Neural cell (in vitro differentiated cells): ENCODE measurements at regions not wholly inside any gene's neighbourhood (a gene's known extent, or its start where the extent isn't known, plus 50 kb on each side); places are given as distances from the start of the nearest gene placed in this dataset.

ENCODE experiments used
- H2AFZ ChIP-seq: fragments of 200-600, 300-800 bp; sonication (generic), shearing (Covaris generic); 2 replicates; pipeline ENCODE4 v1.6.0; 2014; ENCODE audit warnings: low read depth, mild to moderate bottlenecking, antibody characterized with exemption, low read length, moderate library complexity
- H3F3A ChIP-seq: fragments of 200-600 bp; shearing (Covaris generic); 2 replicates; pipeline ENCODE4 v1.6.1; 2016; ENCODE audit warnings: mild to moderate bottlenecking, moderate library complexity, mixed read lengths, antibody characterized with exemption, low read length; ENCODE audit not compliant: insufficient read depth, poor library complexity, severe bottlenecking
- H3K27ac ChIP-seq: fragments of 200-600, 300-800 bp; sonication (generic), shearing (Covaris generic); 2 replicates; pipeline ENCODE4 v1.5.1; 2014; ENCODE audit warnings: mild to moderate bottlenecking, low read length, moderate library complexity
- H3K27me3 ChIP-seq: fragments of 300-800, 200-600 bp; sonication (generic), shearing (Covaris generic); 2 replicates; pipeline ENCODE4 v1.6.0; 2014; ENCODE audit warnings: mild to moderate bottlenecking, low read depth, low read length, moderate library complexity; ENCODE audit not compliant: insufficient read depth
- H3K36me3 ChIP-seq: fragments of 300-800, 200-600 bp; sonication (generic), shearing (Covaris generic); 2 replicates; pipeline ENCODE4 v1.5.1; 2014; ENCODE audit warnings: mild to moderate bottlenecking, antibody characterized with exemption, low read length, moderate library complexity; ENCODE audit not compliant: insufficient read depth
- H3K4me2 ChIP-seq: fragments of 300-800, 200-600 bp; sonication (generic), shearing (Covaris generic); 2 replicates; pipeline ENCODE4 v1.6.0; 2014; ENCODE audit warnings: mild to moderate bottlenecking, low read length
- H3K4me3 ChIP-seq: fragments of 300-800, 200-600 bp; sonication (generic), shearing (Covaris generic); 2 replicates; pipeline ENCODE4 v1.5.1; 2014; ENCODE audit warnings: mild to moderate bottlenecking, low read length, moderate library complexity
- H3K79me2 ChIP-seq: fragments of 200-600 bp; shearing (Covaris generic); replicated peaks from 2 replicates; pipeline ENCODE4 v1.6.0; 2014; ENCODE audit warnings: mild to moderate bottlenecking, low read length, moderate library complexity; ENCODE audit not compliant: insufficient read depth
- H3K9ac ChIP-seq: fragments of 300-800, 200-600 bp; sonication (generic), shearing (Covaris generic); 2 replicates; pipeline ENCODE4 v1.6.1; 2016; ENCODE audit warnings: mild to moderate bottlenecking, low read length, mixed read lengths
- H3K9me2 ChIP-seq: fragments of 200-600 bp; shearing (Covaris generic); 2 replicates; pipeline ENCODE4 v1.6.1; 2016; ENCODE audit warnings: mild to moderate bottlenecking, low read length, mixed read lengths; ENCODE audit not compliant: insufficient read depth
- H3K9me3 ChIP-seq: fragments of 200-600, 300-800 bp; sonication (generic), shearing (Covaris generic); 2 replicates; pipeline ENCODE4 v1.6.1; 2016; ENCODE audit warnings: mild to moderate bottlenecking, mixed run types, low read length, moderate library complexity, mixed read lengths
- H4K20me1 ChIP-seq: fragments of 200-600 bp; shearing (Covaris generic); 2 replicates; pipeline ENCODE4 v1.6.1; 2016; ENCODE audit warnings: mild to moderate bottlenecking, mixed run types; ENCODE audit not compliant: insufficient read depth
- EP300 ChIP-seq: fragments of 450-650 bp; conservative IDR thresholded peaks from 2 replicates; pipeline ENCODE4 v1.6.1; 2014; ENCODE audit warnings: antibody characterized with exemption, mild to moderate bottlenecking, moderate library complexity; ENCODE audit not compliant: poor library complexity, severe bottlenecking
- EZH2 ChIP-seq: fragments of 200-600, 300-800 bp; shearing (Covaris generic), sonication (generic); IDR thresholded peaks from 2 replicates; pipeline ENCODE4 v1.6.1; 2014; ENCODE audit warnings: antibody characterized with exemption, low read length, borderline replicate concordance, mild to moderate bottlenecking; ENCODE audit not compliant: insufficient read depth, poor library complexity, severe bottlenecking
- MXI1 ChIP-seq: fragments of 450-650 bp; conservative IDR thresholded peaks from 2 replicates; pipeline ENCODE4 v1.6.1; 2014; ENCODE audit warnings: antibody characterized with exemption, mild to moderate bottlenecking; ENCODE audit not compliant: poor library complexity, severe bottlenecking
- POLR2AphosphoS5 ChIP-seq: IDR thresholded peaks from 2 replicates; pipeline ENCODE4 v1.6.1; 2012
- RAD21 ChIP-seq: fragments of 450-650 bp; conservative IDR thresholded peaks from 2 replicates; pipeline ENCODE4 v1.6.1; 2014; ENCODE audit warnings: antibody characterized with exemption, mild to moderate bottlenecking, moderate library complexity
- SMC3 ChIP-seq: fragments of 450-650 bp; conservative IDR thresholded peaks from 2 replicates; pipeline ENCODE4 v1.6.1; 2014; ENCODE audit warnings: antibody characterized with exemption, mild to moderate bottlenecking, moderate library complexity; ENCODE audit not compliant: poor library complexity
- TAF1 ChIP-seq: IDR thresholded peaks from 2 replicates; pipeline ENCODE4 v1.6.1; 2012; ENCODE audit warnings: low read depth
- TF ChIP-seq, protein P1 (sequence below): fragments of 450-650 bp; IDR thresholded peaks from 2 replicates; pipeline ENCODE4 v1.5.1; 2014; ENCODE audit warnings: antibody characterized with exemption, mild to moderate bottlenecking, moderate library complexity; ENCODE audit not compliant: poor library complexity, severe bottlenecking
- TF ChIP-seq, protein P2 (sequence below): IDR thresholded peaks from 2 replicates; pipeline ENCODE4 v1.6.1; 2012; ENCODE audit warnings: borderline replicate concordance

- Histone ChIP-seq H3K4me3 (no peak overlapping the region), H3F3A (no peaks in the 10 kb centered on the region), H2AFZ (no peak overlapping the region), H3K36me3 (no peaks in the 10 kb centered on the region), H3K27ac (no peak overlapping the region), H3K9me2 (no peaks in the 10 kb centered on the region), H3K9ac (no peak overlapping the region), H4K20me1 (no peaks in the 10 kb centered on the region), H3K79me2 (no peaks in the 10 kb centered on the region), H3K4me2 (no peak overlapping the region), H3K9me3 (no peaks in the 10 kb centered on the region), H3K27me3 (no peaks in the 10 kb centered on the region)
- TF ChIP-seq RAD21 (no peak), EP300 (no peak), SMC3 (no peak), EZH2 (no peak), TAF1 (no peak), POLR2AphosphoS5 (no peak), MXI1 (no peak)
- TF ChIP-seq, protein P1, sequence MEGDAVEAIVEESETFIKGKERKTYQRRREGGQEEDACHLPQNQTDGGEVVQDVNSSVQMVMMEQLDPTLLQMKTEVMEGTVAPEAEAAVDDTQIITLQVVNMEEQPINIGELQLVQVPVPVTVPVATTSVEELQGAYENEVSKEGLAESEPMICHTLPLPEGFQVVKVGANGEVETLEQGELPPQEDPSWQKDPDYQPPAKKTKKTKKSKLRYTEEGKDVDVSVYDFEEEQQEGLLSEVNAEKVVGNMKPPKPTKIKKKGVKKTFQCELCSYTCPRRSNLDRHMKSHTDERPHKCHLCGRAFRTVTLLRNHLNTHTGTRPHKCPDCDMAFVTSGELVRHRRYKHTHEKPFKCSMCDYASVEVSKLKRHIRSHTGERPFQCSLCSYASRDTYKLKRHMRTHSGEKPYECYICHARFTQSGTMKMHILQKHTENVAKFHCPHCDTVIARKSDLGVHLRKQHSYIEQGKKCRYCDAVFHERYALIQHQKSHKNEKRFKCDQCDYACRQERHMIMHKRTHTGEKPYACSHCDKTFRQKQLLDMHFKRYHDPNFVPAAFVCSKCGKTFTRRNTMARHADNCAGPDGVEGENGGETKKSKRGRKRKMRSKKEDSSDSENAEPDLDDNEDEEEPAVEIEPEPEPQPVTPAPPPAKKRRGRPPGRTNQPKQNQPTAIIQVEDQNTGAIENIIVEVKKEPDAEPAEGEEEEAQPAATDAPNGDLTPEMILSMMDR, result no peak
- TF ChIP-seq, protein P2, sequence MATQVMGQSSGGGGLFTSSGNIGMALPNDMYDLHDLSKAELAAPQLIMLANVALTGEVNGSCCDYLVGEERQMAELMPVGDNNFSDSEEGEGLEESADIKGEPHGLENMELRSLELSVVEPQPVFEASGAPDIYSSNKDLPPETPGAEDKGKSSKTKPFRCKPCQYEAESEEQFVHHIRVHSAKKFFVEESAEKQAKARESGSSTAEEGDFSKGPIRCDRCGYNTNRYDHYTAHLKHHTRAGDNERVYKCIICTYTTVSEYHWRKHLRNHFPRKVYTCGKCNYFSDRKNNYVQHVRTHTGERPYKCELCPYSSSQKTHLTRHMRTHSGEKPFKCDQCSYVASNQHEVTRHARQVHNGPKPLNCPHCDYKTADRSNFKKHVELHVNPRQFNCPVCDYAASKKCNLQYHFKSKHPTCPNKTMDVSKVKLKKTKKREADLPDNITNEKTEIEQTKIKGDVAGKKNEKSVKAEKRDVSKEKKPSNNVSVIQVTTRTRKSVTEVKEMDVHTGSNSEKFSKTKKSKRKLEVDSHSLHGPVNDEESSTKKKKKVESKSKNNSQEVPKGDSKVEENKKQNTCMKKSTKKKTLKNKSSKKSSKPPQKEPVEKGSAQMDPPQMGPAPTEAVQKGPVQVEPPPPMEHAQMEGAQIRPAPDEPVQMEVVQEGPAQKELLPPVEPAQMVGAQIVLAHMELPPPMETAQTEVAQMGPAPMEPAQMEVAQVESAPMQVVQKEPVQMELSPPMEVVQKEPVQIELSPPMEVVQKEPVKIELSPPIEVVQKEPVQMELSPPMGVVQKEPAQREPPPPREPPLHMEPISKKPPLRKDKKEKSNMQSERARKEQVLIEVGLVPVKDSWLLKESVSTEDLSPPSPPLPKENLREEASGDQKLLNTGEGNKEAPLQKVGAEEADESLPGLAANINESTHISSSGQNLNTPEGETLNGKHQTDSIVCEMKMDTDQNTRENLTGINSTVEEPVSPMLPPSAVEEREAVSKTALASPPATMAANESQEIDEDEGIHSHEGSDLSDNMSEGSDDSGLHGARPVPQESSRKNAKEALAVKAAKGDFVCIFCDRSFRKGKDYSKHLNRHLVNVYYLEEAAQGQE, result no peak
Measured at GRCh38 chr9:104435059-104435458, 69.0 kb upstream of the OR13F1 start.

- no peak overlapping the region for H3K4me2 ChIP-seq
- H3K4me3 ChIP-seq, result no peak overlapping the region
- no peaks in the 10 kb centered on the region for H3F3A ChIP-seq
- TF ChIP-seq EP300, result no peak
- no peak for TF ChIP-seq POLR2AphosphoS5
- TF ChIP-seq, protein P1, result no peak
- no peak for TF ChIP-seq RAD21
- no peak for TF ChIP-seq MXI1
- TF ChIP-seq TAF1, result no peak
- TF ChIP-seq, protein P2, result no peak
- TF ChIP-seq EZH2, result no peak
- TF ChIP-seq SMC3, result no peak
- no peaks in the 10 kb centered on the region for H3K36me3 ChIP-seq
- no peak overlapping the region for H2AFZ ChIP-seq
- H3K9me3 ChIP-seq, result no peaks in the 10 kb centered on the region
- H3K27ac ChIP-seq, result no peak overlapping the region
- H3K9ac ChIP-seq, result no peak overlapping the region
- no peaks in the 10 kb centered on the region for H3K9me2 ChIP-seq
- H3K27me3 ChIP-seq, result no peaks in the 10 kb centered on the region
- H3K79me2 ChIP-seq, result no peaks in the 10 kb centered on the region
- no peaks in the 10 kb centered on the region for H4K20me1 ChIP-seq
Measured at GRCh38 chr9:104448036-104448435, 56.0 kb upstream of the OR13F1 start.
